ENCODE measurements at regions not wholly inside any gene's neighbourhood (a gene's known extent, or its start where the extent isn't known, plus 50 kb on each side); places are given as distances from the start of the nearest gene placed in this dataset.
A peak's percentile ranks its signal among the peaks of the same experiment; 100 is the strongest.

GRCh38 chr12:61530456-61530855, 729.7 kb upstream of the USP15 start:
- TF ChIP-seq CTCF (conservative IDR thresholded peaks at IDR 0.05), result no peak
- H3K4me1 Mint-ChIP-seq (ENCODE audit: unreplicated experiment), result peaks cover 8% of the 10 kb centered on the region
- no peak overlapping the region for H3K27ac Mint-ChIP-seq
- no peaks in the 10 kb centered on the region for H3K9me3 Mint-ChIP-seq
- H3K27me3 Mint-ChIP-seq, result peaks cover 4% of the 10 kb centered on the region
- no peaks in the 10 kb centered on the region for H3K36me3 Mint-ChIP-seq
- no peak overlapping the region for H3K4me3 Mint-ChIP-seq
- no peak for DNase-seq (ENCODE audit: extremely low spot score, unreplicated experiment)

- Mint-ChIP-seq H3K4me3 (no peak overlapping the region), H3K4me1 (ENCODE audit: unreplicated experiment) (peaks cover 8% of the 10 kb centered on the region), H3K36me3 (no peaks in the 10 kb centered on the region), H3K27me3 (peaks cover 4% of the 10 kb centered on the region), H3K9me3 (no peaks in the 10 kb centered on the region), H3K27ac (no peak overlapping the region)
- DNase-seq (ENCODE audit: extremely low spot score, unreplicated experiment), result no peak
- no peak for TF ChIP-seq CTCF (conservative IDR thresholded peaks at IDR 0.05)
Observed at GRCh38 chr12:61531195-61531594, 729.0 kb upstream of the USP15 start.

GRCh38 chr12:61536117-61536516, 724.1 kb upstream of the USP15 start:
- no peaks in the 10 kb centered on the region for H3K9me3 Mint-ChIP-seq
- no peak for TF ChIP-seq CTCF (conservative IDR thresholded peaks at IDR 0.05)

GRCh38 chr12:61536525-61536924, 723.7 kb upstream of the USP15 start:
- Mint-ChIP-seq H3K36me3 (no peaks in the 10 kb centered on the region), H3K27ac (no peak overlapping the region), H3K4me3 (no peak overlapping the region), H3K4me1 (ENCODE audit: unreplicated experiment) (no peaks in the 10 kb centered on the region), H3K27me3 (no peaks in the 10 kb centered on the region), H3K9me3 (no peaks in the 10 kb centered on the region)
- no peak for DNase-seq (ENCODE audit: extremely low spot score, unreplicated experiment)
- TF ChIP-seq CTCF (conservative IDR thresholded peaks at IDR 0.05), result no peak

More at GRCh38 chr12:61536117-61536516, 724.1 kb upstream of the USP15 start:
- H3K4me1 Mint-ChIP-seq (ENCODE audit: unreplicated experiment), result peaks cover 2% of the 10 kb centered on the region
- no peaks in the 10 kb centered on the region for H3K27me3 Mint-ChIP-seq
- H3K36me3 Mint-ChIP-seq, result no peaks in the 10 kb centered on the region
- no peak for DNase-seq (ENCODE audit: extremely low spot score, unreplicated experiment)
- no peak overlapping the region for H3K27ac Mint-ChIP-seq
- no peak overlapping the region for H3K4me3 Mint-ChIP-seq

- no peak for DNase-seq (ENCODE audit: extremely low spot score, unreplicated experiment)
- TF ChIP-seq CTCF (conservative IDR thresholded peaks at IDR 0.05), result peak; percentile 59
- no peaks in the 10 kb centered on the region for H3K4me1 Mint-ChIP-seq (ENCODE audit: unreplicated experiment)
- no peaks in the 10 kb centered on the region for H3K36me3 Mint-ChIP-seq
- no peak overlapping the region for H3K4me3 Mint-ChIP-seq
- H3K27ac Mint-ChIP-seq, result no peak overlapping the region
- no peaks in the 10 kb centered on the region for H3K9me3 Mint-ChIP-seq
- no peaks in the 10 kb centered on the region for H3K27me3 Mint-ChIP-seq
Observed at GRCh38 chr12:61538951-61539350, 721.3 kb upstream of the USP15 start.

- H3K4me1 Mint-ChIP-seq (ENCODE audit: unreplicated experiment), result no peaks in the 10 kb centered on the region
- no peak overlapping the region for H3K27ac Mint-ChIP-seq
- no peak for TF ChIP-seq CTCF (conservative IDR thresholded peaks at IDR 0.05)
Observed at GRCh38 chr12:61542551-61542950, 717.7 kb upstream of the USP15 start.

More at GRCh38 chr12:61542551-61542950, 717.7 kb upstream of the USP15 start:
- Mint-ChIP-seq H3K27me3 (no peaks in the 10 kb centered on the region), H3K4me3 (no peak overlapping the region), H3K9me3 (peaks cover 4% of the 10 kb centered on the region), H3K36me3 (no peaks in the 10 kb centered on the region)
- no peak for DNase-seq (ENCODE audit: extremely low spot score, unreplicated experiment)
